DND-41 (cell line): ENCODE measurements at regions not wholly inside any gene's neighbourhood (a gene's known extent, or its start where the extent isn't known, plus 50 kb on each side); places are given as distances from the start of the nearest gene placed in this dataset.

ENCODE experiments used
- CTCF ChIP-seq: IDR thresholded peaks from 2 replicates; pipeline ENCODE4 v1.5.1; 2012; ENCODE audit warnings: borderline replicate concordance, low read length, moderate library complexity, mild to moderate bottlenecking; ENCODE audit not compliant: poor library complexity, severe bottlenecking; ENCODE audit errors: extremely low read depth
- EZH2 ChIP-seq: IDR thresholded peaks from 3 replicates; pipeline ENCODE4 v1.6.1; 2012; ENCODE audit warnings: borderline replicate concordance, low read depth, mild to moderate bottlenecking, moderate library complexity, low read length, inconsistent platforms; ENCODE audit not compliant: severe bottlenecking

GRCh38 chr2:193861557-193861956, 1666.8 kb upstream of the TMEFF2 start:
- TF ChIP-seq CTCF (peak; percentile 22), EZH2 (no peak)
